ENCODE measurements at regions not wholly inside any gene's neighbourhood (a gene's known extent, or its start where the extent isn't known, plus 50 kb on each side); places are given as distances from the start of the nearest gene placed in this dataset.

GRCh38 chr4:91830681-91831395, 472.9 kb upstream of the GRID2 start:
- TF ChIP-seq CTCF (conservative IDR thresholded peaks at IDR 0.05) (no peak), ZFX (IDR thresholded peaks at IDR 0.05) (no peak)
